A549 (cell line): ENCODE measurements at regions not wholly inside any gene's neighbourhood (a gene's known extent, or its start where the extent isn't known, plus 50 kb on each side); places are given as distances from the start of the nearest gene placed in this dataset.

ENCODE experiments used
- CHD2 ChIP-seq: fragments of 150-350 bp; IDR thresholded peaks from 2 replicates; pipeline ENCODE4 v1.6.1; 2014; ENCODE audit warnings: low read length; ENCODE audit not compliant: partially characterized antibody
- CTCF ChIP-seq: fragments of >200 bp; sonication (Bioruptor Twin); formaldehyde crosslinking; IDR thresholded peaks from 3 replicates; pipeline ENCODE4 v1.5.1; 2016
- HMGXB4 ChIP-seq: fragments of 250-450 bp; sonication (Bioruptor Pico); IDR thresholded peaks from 2 replicates; pipeline ENCODE4 v1.5.0; 2021; ENCODE audit warnings: mild to moderate bottlenecking, moderate library complexity, borderline replicate concordance
- JUN ChIP-seq, 2 experiments: fragments of >200 bp; sonication (Bioruptor Twin); formaldehyde crosslinking; IDR thresholded peaks; 2 replicates in 1 of 2; 3 replicates in 1 of 2; pipeline ENCODE4 v1.6.1; 2016 to 2017
- KDM1A ChIP-seq: fragments of 200-600 bp; sonication (generic); IDR thresholded peaks from 2 replicates; pipeline ENCODE4 v1.6.1; 2016; ENCODE audit warnings: low read depth, mild to moderate bottlenecking
- MAX ChIP-seq: IDR thresholded peaks from 2 replicates; pipeline ENCODE4 v1.6.1; 2012
- POLR2A ChIP-seq: IDR thresholded peaks from 2 replicates; pipeline ENCODE4 v1.6.1; 2012; ENCODE audit warnings: mild to moderate bottlenecking, low read length
- RFX5 ChIP-seq: fragments of 450-650 bp; IDR thresholded peaks from 2 replicates; pipeline ENCODE4 v1.7.1; 2014; ENCODE audit warnings: antibody characterized with exemption, mild to moderate bottlenecking, moderate library complexity

- TF ChIP-seq CTCF, result no peak
- TF ChIP-seq CHD2, result no peak
- TF ChIP-seq HMGXB4 (CRISPR knock-in tag), result no peak
- no peak for TF ChIP-seq KDM1A
- no peak for TF ChIP-seq POLR2A
- TF ChIP-seq JUN (IDR thresholded peaks at IDR 0.05), result no peak
- TF ChIP-seq RFX5, result no peak
- no peak for TF ChIP-seq MAX
Measured at GRCh38 chr4:72864898-72865297, 204.6 kb downstream of the COX18 start.
